HL-60 (cell line): ENCODE measurements at regions not wholly inside any gene's neighbourhood (a gene's known extent, or its start where the extent isn't known, plus 50 kb on each side); places are given as distances from the start of the nearest gene placed in this dataset.

ENCODE experiments used
- CTCF ChIP-seq: IDR thresholded peaks from one replicate; pipeline ENCODE4 v1.5.1; 2011; ENCODE audit warnings: low read length, control low read depth, inconsistent platforms; ENCODE audit not compliant: insufficient read depth
- GABPA ChIP-seq: IDR thresholded peaks from 2 replicates; pipeline ENCODE4 v1.6.1; 2012; ENCODE audit warnings: low read depth
- POLR2AphosphoS5 ChIP-seq: IDR thresholded peaks from 2 replicates; pipeline ENCODE4 v1.6.1; 2012; ENCODE audit warnings: low read depth
- REST ChIP-seq: IDR thresholded peaks from 2 replicates; pipeline ENCODE4 v1.6.1; 2012; ENCODE audit warnings: low read depth; ENCODE audit not compliant: insufficient replicate concordance

DNA sequence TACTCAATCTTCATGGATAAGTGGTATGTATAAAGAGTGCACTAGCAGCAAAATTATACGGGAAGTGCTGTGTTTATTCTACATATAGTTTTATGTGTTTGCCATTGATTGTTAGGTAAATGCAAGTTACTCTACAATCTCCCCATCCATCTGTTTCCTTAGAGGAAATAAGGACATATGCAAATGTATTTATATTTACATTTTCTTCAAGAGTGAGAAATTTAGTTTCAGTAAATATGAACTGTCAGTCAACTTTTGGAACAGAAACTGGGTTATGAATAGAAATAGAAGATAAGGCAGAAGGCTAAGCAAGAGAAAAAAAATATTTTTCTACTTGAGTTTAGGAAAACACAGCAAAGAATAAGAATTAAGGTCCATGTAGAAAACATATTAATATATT, 176.1 kb upstream of the KLHL1 start:
- TF ChIP-seq REST, result no peak
- TF ChIP-seq CTCF, result no peak
- no peak for TF ChIP-seq GABPA
- no peak for TF ChIP-seq POLR2AphosphoS5
